DND-41 (cell line): ENCODE measurements at regions not wholly inside any gene's neighbourhood (a gene's known extent, or its start where the extent isn't known, plus 50 kb on each side); places are given as distances from the start of the nearest gene placed in this dataset.

Experiments
- EZH2 ChIP-seq: IDR thresholded peaks from 3 replicates; pipeline ENCODE4 v1.6.1; 2012; ENCODE audit warnings: borderline replicate concordance, low read depth, mild to moderate bottlenecking, moderate library complexity, low read length, inconsistent platforms; ENCODE audit not compliant: severe bottlenecking
- TF ChIP-seq, protein P1 (sequence below): IDR thresholded peaks from 2 replicates; pipeline ENCODE4 v1.5.1; 2012; ENCODE audit warnings: borderline replicate concordance, low read length, moderate library complexity, mild to moderate bottlenecking; ENCODE audit not compliant: poor library complexity, severe bottlenecking; ENCODE audit errors: extremely low read depth

- TF ChIP-seq, protein P1, sequence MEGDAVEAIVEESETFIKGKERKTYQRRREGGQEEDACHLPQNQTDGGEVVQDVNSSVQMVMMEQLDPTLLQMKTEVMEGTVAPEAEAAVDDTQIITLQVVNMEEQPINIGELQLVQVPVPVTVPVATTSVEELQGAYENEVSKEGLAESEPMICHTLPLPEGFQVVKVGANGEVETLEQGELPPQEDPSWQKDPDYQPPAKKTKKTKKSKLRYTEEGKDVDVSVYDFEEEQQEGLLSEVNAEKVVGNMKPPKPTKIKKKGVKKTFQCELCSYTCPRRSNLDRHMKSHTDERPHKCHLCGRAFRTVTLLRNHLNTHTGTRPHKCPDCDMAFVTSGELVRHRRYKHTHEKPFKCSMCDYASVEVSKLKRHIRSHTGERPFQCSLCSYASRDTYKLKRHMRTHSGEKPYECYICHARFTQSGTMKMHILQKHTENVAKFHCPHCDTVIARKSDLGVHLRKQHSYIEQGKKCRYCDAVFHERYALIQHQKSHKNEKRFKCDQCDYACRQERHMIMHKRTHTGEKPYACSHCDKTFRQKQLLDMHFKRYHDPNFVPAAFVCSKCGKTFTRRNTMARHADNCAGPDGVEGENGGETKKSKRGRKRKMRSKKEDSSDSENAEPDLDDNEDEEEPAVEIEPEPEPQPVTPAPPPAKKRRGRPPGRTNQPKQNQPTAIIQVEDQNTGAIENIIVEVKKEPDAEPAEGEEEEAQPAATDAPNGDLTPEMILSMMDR: no peak
- TF ChIP-seq EZH2: no peak
These were observed 69.8 kb upstream of the PGR start for GRCh38 chr11:101199416-101199815.
